ENCODE measurements at regions not wholly inside any gene's neighbourhood (a gene's known extent, or its start where the extent isn't known, plus 50 kb on each side); places are given as distances from the start of the nearest gene placed in this dataset.
"Not testable (repeated sequence)": the region's sequence is repeated elsewhere in the genome, so short reads cannot be mapped to it uniquely, and the experiment has no call there.

GRCh38 chr4:141346144-141346543 is 125.4 kb downstream of the ZNF330 start:
- no peak for DNase-seq (ENCODE audit: low read depth)

- DNase-seq (ENCODE audit: low read depth): no peak
These were observed 127.0 kb downstream of the ZNF330 start for GRCh38 chr4:141347684-141348083.

GRCh38 chr4:141348125-141348524 is 127.4 kb downstream of the ZNF330 start:
- DNase-seq (ENCODE audit: low read depth): no peak

GRCh38 chr4:141348573-141348972 is 127.9 kb downstream of the ZNF330 start:
- no peak for DNase-seq (ENCODE audit: low read depth)

- DNase-seq (ENCODE audit: low read depth): no peak
These were observed 128.5 kb downstream of the ZNF330 start for GRCh38 chr4:141349236-141349635.

GRCh38 chr4:141350122-141350905 is 129.6 kb downstream of the ZNF330 start:
- no peak for DNase-seq (ENCODE audit: low read depth)

GRCh38 chr4:141352331-141352730 is 131.6 kb downstream of the ZNF330 start:
- DNase-seq (ENCODE audit: low read depth): peak; percentile 55

- peak; percentile 53 for DNase-seq (ENCODE audit: low read depth)
These were observed 132.3 kb downstream of the ZNF330 start for GRCh38 chr4:141352909-141353525.

GRCh38 chr4:141356321-141356962 is 135.7 kb downstream of the ZNF330 start:
- DNase-seq (ENCODE audit: low read depth): peak; percentile 40

GRCh38 chr4:141356963-141357335 is 136.3 kb downstream of the ZNF330 start:
- DNase-seq (ENCODE audit: low read depth): no peak

- DNase-seq (ENCODE audit: low read depth): not testable (repeated sequence)
These were observed 147.5 kb downstream of the ZNF330 start for GRCh38 chr4:141368241-141368640.

GRCh38 chr4:141371206-141371605 is 150.5 kb downstream of the ZNF330 start:
- no peak for DNase-seq (ENCODE audit: low read depth)

- DNase-seq (ENCODE audit: low read depth): no peak
These were observed 155.2 kb downstream of the ZNF330 start for GRCh38 chr4:141375855-141376254.

- no peak for DNase-seq (ENCODE audit: low read depth)
These were observed 156.1 kb downstream of the ZNF330 start for GRCh38 chr4:141376769-141377168.

- DNase-seq (ENCODE audit: low read depth): no peak
These were observed 166.6 kb downstream of the ZNF330 start for GRCh38 chr4:141387299-141387698.

- DNase-seq (ENCODE audit: low read depth): no peak
These were observed 167.8 kb downstream of the ZNF330 start for GRCh38 chr4:141388481-141388880.

- no peak for DNase-seq (ENCODE audit: low read depth)
These were observed 169.0 kb downstream of the ZNF330 start for GRCh38 chr4:141389649-141390048.

- DNase-seq (ENCODE audit: low read depth): no peak
These were observed 169.9 kb downstream of the ZNF330 start for GRCh38 chr4:141390571-141390970.

GRCh38 chr4:141391293-141391692 is 170.6 kb downstream of the ZNF330 start:
- DNase-seq (ENCODE audit: low read depth): no peak

- no peak for DNase-seq (ENCODE audit: low read depth)
These were observed 171.1 kb downstream of the ZNF330 start for GRCh38 chr4:141391771-141392170.

- DNase-seq (ENCODE audit: low read depth): no peak
These were observed 174.6 kb downstream of the ZNF330 start for GRCh38 chr4:141395246-141395830.

- no peak for DNase-seq (ENCODE audit: low read depth)
These were observed 175.2 kb downstream of the ZNF330 start for GRCh38 chr4:141395919-141396318.

GRCh38 chr4:141402712-141403111 is 182.0 kb downstream of the ZNF330 start:
- DNase-seq (ENCODE audit: low read depth): no peak
